ENCODE measurements at regions not wholly inside any gene's neighbourhood (a gene's known extent, or its start where the extent isn't known, plus 50 kb on each side); places are given as distances from the start of the nearest gene placed in this dataset.

GRCh38 chr1:29679828-29680558, 443.7 kb downstream of the PTPRU start (continued):
- no peak for TF ChIP-seq ZBTB2 (CRISPR knock-in tag; IDR thresholded peaks at IDR 0.05; ENCODE audit: low read depth)
- no peak for TF ChIP-seq ZBTB1 (CRISPR knock-in tag; IDR thresholded peaks at IDR 0.05; ENCODE audit: borderline replicate concordance)
- no peak for TF ChIP-seq ZNF543 (CRISPR knock-in tag; IDR thresholded peaks at IDR 0.05)
- TF ChIP-seq SP5 (CRISPR knock-in tag; IDR thresholded peaks at IDR 0.05; ENCODE audit: borderline replicate concordance, low read depth) = no peak
- no peak for TF ChIP-seq GMEB2 (CRISPR knock-in tag; IDR thresholded peaks at IDR 0.05; ENCODE audit: low read depth)
- TF ChIP-seq SNAPC4 (CRISPR knock-in tag; IDR thresholded peaks at IDR 0.05) = no peak
